Fibroblast of villous mesenchyme (primary cell): ENCODE measurements at regions not wholly inside any gene's neighbourhood (a gene's known extent, or its start where the extent isn't known, plus 50 kb on each side); places are given as distances from the start of the nearest gene placed in this dataset. TPM values are rescaled to one million over a fixed set of nuclear protein-coding genes. Genes with fewer than 3 reads are reported as not detected.

Experiments used
- DNase-seq: peaks from one replicate; pipeline ENCODE4 v3.0.0-alpha.2; 2010; ENCODE audit warnings: low read depth
- H3K4me3 ChIP-seq: 2 replicates; pipeline ENCODE4 v1.5.1; 2011; ENCODE audit warnings: low read depth, mild to moderate bottlenecking, low read length
- CTCF ChIP-seq: IDR thresholded peaks from 2 replicates; pipeline ENCODE4 v1.5.1; 2012; ENCODE audit warnings: low read depth, mild to moderate bottlenecking, low read length; ENCODE audit not compliant: insufficient read depth
- small RNA-seq: library from RNA; depleted of rRNA; stranded (forward); fragments of <200 nt; gene quantifications from one replicate; pipeline ENCODE3, GENCODE V24; 2012

- TF ChIP-seq CTCF: no peak
- H3K4me3 ChIP-seq: no peak overlapping the region
- DNase-seq: no peak
Measured at GRCh38 chr7:55623617-55624016, 51.3 kb upstream of the VOPP1 start.

- DNase-seq: no peak
- TF ChIP-seq CTCF: no peak
- no peak overlapping the region for H3K4me3 ChIP-seq
Measured at GRCh38 chr7:55622241-55622640, 49.9 kb upstream of the VOPP1 start.

Small RNAs in the stretch of these regions (small RNA-seq; reads per million reads assigned to genes)
- gene RNU6-389P (not detected), gene SUMO2P3 (not detected)
